Stimulated activated CD8-positive, alpha-beta memory T cell treated with anti-CD3 and anti-CD28 coated beads, Interleukin-2, amount 100 ng/mL, for 1 hour (primary cell): ENCODE measurements at regions not wholly inside any gene's neighbourhood (a gene's known extent, or its start where the extent isn't known, plus 50 kb on each side); places are given as distances from the start of the nearest gene placed in this dataset.
"Not testable (repeated sequence)": the region's sequence is repeated elsewhere in the genome, so short reads cannot be mapped to it uniquely, and the experiment has no call there.

Experiments
- DNase-seq, 2 donors: peaks; one replicate each; pipeline ENCODE4 v3.0.0-alpha.2; 2020; ENCODE audit warnings: low read depth in 2 of 2

DNA sequence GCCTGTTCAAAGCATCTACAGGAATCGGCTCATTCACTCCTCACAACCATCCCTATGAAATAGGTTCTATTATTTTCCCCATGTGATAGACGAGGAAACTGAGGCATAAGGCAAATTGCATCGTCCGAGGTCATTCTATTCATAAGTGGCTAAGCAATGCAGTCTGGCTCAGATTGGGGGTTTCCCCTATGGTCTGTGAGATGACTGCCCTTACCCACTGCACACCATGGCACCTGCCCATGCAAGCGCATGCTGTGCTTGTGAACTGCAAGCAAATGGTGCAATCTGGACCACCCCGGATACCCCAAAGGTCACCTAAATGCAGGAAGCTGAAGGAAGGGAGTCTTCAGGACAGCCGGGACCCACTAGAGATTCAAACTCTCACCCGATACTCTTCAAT lies 123.4 kb upstream of the SOD1 start:
- no peak for DNase-seq

DNA sequence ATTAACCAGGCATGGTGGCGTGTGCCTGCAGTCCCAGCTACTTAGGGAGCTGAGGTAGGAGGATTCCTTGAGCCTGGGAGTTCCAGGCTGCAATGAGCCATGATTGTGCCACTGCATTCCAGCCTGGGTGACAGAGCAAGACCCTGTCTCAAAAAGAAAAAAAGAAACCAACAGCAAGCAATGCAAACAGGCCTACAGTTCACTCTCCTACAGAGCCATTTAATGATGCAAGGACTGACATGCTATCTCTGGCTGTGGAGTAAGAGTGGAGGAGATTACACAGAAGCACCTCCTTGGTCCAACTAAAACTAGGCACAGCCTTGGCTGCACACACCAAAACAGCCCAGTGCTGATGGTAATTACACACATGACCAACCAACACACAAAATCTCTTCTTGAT lies 127.5 kb upstream of the SOD1 start:
- DNase-seq: no peak

DNA sequence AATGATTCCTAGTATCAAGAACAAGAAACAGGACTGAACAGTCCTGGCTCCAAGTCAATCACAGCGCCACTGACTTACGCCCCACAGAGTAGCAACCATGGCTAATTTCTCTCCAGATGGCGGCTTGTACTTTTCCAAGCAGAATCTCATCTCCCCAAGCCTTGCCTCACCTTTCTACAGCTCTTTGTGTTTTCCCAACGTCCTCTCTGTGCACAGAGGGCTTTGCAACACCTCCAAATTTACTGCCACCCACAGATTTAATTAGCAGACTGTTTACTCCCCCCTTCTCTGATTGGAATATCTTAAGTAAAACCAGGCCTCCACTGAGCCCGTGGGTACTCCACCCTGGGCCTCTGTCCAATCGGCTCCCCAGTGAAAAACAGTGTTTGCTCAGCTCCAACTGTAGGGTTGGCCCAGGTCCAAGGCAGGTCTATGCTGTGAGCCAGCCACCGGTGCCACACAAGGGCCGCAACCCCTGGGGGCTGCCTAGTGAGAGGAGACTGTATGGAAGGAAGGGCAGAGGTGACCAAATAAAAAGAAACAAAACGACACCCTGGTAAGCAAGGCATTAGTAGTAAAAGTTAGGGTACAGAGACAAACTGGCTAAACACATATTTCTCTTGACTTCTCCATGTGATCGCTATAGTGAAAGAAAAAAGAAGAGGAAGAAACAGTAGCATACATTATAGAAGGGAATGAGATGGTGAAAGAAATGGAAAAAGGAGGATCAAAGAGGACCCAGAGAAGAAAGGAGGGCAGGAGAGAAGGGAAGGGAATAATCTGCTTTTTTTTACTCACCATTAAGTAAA lies 128.4 kb upstream of the SOD1 start:
- no peak for DNase-seq

DNA sequence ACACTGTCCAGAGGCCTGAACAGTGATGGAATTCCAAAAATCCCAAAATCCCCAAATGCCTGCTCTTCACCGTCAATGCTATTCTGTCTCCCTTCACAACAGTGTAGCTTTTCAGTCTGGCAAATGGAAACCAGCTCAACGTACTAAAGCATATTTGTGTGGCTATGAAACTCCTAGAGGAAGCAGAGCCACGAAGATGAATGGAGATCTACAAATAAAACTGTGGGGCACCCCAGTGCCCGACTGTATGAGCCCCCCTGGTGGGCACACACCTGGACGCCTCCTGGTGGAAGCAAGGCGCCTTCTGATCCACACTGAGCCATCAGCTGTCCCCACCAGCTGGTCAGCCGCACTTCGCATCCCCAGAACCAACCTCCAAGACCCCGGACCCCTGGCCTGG lies 129.1 kb upstream of the SOD1 start:
- no peak for DNase-seq

DNA sequence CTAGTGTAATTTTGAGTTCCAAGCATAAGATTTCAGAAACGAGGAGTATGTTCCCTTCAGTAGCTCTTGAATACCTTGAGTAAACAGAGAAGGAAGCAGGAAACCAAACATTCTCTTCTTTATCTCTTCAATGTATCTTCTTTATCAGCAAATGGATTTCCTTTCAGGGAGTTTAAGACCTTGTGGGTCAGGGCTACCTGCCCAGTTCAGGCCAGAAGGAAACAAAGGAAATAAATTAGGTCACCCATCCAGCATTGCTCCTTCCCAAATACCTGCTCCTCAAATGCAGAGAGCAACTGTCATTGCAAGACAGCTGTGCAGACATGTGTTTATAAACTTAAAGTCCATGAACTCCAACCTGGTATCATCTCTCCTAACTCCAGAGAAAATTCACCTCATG lies 130.1 kb upstream of the SOD1 start:
- no peak for DNase-seq

DNA sequence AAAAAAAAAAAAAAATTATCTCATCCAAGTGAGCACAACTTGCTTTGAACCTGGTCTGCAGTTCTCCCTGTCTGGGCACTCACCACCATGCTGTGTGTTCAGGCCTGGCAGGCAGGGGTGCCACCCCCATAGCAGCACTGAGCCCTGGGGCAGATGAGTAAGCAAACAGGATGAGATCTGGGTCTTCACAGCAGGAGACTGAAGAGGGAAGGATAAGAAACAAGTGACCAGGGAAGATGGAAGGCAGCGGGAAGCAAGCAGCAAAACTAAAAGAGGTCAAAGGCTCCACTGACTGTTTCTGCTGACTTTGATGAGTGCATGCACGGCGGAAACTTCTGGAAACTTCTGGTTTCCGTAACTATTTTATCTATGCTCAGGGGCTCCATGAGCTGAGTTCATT lies 133.5 kb upstream of the SOD1 start:
- no peak for DNase-seq

DNA sequence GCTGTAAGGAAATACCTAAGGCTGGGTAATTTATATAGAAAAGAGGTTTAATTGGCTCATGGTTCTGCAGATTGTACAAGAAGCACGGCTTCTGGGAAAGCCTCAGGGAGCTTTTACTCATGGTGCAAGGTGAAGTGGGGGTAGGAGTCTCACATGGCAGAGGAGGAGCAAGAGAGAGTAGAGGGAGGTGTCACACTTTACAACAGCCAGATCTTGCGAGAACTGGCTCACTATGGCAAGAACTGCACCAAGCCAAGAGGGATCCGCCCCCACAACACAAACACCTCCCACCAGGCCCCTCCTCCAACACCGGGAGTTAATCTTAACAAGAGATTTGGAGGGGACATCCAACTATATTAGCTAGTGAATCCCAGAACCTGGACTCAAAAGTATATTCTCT lies 135.4 kb upstream of the SOD1 start:
- no peak for DNase-seq

DNA sequence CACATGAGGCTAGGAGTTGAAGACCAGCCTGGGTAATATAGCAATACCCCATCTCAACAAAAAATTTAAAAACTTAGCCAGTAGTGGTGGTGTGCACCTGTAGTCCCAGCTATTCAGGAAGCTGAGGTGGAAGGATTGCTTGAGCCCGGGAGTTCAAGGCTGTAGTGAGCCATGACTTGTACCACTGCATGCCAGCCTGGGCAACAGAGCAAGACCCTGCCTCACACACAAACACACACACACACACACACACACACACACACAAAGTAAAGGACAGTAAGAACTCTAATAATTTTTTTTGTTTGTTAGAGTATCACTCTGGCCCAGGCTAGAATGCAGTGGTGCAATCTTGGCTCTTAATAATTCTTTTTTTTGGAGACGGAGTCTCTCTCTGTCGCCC lies 138.0 kb upstream of the SOD1 start:
- DNase-seq: no peak

DNA sequence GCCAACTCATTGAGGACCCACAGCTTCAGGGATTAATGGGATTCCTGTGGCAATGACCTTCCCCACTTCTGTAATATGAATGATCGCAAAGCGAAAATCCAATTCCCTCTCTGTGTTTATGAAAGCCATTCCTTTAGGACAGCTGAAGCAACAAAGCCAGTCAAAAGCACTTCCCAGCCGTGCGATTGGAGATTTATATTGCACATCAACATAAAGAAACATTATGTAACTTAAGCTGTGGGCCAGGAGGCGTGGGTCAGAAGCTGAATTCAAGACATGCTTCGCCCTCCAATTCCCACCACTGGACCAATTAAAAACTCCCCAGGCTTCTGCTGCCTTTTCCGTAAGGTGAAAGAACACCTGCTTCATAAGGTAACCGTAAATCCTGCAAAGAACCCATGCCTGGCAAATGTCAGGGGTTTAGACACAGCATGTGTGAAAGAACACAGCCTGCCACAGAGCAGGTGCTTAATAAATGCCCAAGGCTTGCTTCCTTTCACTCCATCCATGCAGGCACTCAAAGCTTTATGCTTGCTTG lies 138.9 kb upstream of the SOD1 start:
- DNase-seq: no peak

DNA sequence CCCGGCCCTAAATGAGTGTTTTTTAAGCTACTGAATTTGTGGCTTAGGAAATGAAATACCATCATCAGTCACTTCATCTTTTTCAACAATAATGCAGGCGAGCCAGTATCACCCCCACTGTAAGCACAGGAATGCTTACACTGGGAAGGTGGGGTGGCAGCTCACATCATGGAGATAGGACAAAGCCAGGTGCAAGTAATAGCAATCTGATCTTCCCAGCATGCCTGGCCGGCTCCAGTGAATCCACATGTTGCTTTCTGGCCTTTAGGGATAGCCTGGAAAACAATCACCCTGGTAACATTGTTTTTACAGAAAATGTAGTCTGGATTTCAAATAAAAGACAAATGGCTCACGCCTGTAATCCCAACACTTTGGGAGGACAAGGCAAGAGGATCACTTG lies 140.9 kb upstream of the SOD1 start:
- DNase-seq: no peak

DNA sequence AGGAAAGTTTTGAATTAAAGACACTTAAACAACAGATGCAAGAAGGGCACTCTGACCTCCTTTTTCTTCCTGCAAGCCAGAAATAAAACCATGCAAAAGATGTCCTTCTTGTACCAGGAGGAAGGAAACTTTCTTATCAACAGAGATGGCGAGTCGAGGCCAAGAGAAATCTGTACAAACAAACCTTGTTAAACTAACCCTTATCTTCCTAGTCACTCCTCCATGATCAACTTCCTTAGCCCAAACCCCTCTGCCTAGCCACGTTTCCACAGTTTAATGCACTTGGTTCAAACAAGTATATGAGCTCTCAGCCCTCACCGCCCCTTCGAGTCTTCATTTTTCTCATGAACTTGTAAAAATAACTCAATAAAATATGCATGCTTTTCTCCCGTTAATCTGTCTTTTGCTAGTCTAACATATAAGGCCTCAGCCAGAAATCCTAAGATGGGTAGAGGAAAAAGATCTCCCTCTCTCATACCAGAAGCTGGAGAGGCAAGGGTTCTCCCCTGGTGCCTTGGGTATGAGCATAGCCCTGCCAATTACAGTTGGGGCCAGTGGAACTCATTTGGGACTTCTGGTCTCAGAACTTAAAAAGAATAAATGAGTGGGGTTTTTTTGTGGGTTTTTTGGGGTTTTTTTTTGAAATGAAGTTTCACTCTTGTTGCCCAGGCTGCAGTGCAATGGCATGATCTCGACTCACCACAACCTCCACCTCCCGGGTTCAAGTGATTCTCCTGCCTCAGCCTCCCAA lies 141.7 kb upstream of the SOD1 start:
- DNase-seq: no peak

DNA sequence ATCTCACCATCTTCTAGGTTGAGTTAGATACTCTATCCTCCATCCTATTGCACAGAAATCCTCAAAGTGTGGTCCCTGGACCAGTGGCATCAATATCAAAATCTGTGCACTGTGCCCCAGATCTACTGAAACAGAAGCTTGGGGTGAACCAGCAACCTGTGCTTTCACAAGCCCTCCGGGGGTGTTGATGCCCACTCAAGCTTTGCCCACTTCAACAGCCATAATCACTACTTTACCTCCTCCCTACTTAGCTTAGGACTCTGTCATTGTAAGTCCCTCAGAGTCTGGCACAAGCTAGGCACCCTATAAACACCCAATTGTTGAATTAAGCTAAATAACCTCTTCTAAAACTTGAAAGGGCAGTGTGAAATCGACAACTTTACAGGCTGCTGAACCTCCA lies 144.2 kb upstream of the SOD1 start:
- DNase-seq: no peak

DNA sequence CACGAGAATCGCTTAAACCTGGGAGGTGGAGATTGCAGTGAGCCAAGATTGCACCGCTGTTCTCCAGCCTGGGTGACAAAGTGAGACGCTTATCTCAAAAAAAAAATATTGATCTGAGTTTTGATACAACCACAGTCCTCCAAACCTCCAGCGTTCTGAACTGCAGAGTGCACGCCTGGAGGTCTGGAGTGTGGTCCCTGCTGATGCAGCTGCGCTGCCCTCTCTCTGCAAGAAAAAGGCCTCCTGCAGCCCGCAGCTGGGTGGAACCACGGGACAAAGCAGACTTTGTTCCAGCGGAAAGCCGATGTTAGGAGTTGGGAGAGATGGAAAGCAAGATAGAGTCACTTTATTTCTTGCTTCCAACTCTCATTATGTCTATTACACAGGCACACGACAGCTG lies 144.9 kb upstream of the SOD1 start:
- no peak for DNase-seq

DNA sequence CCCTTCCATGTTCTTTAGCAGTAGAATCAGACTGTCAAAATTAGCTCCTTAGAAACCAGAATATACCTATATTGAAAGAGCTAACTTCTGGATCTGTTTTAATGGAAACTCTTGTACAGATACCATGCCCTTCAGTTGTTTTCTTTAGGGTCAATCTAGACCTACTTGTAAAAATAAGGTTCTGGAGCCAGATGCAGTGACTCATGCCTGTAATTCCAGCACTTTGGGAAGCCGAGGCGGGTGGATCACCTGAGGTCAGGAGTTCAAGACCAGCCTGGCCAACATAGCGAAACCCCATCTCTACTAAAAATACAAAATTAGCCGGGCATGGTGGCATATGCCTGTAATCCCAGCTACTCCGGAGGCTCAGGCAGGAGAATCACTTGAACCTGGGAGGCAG lies 146.0 kb upstream of the SOD1 start:
- not testable (repeated sequence) for DNase-seq

DNA sequence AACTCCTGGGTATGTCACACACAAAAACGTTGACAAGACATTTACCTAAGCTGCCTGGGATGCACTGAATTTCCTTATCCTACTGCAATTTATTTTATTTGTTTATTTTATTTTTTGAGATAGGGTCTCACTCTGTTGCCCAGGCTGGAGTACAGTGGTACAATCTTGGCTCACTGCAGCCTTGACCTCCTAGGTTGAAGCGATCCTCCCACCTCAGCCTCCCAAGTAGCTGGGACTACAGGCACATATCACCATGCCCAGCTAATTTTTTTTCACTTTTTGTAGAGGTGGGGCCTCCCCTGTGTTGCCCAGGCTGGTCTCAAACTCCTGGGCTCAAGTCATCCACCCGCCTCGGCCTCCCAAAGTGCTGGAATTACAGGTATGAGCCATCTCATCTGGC lies 147.5 kb upstream of the SOD1 start:
- not testable (repeated sequence) for DNase-seq

DNA sequence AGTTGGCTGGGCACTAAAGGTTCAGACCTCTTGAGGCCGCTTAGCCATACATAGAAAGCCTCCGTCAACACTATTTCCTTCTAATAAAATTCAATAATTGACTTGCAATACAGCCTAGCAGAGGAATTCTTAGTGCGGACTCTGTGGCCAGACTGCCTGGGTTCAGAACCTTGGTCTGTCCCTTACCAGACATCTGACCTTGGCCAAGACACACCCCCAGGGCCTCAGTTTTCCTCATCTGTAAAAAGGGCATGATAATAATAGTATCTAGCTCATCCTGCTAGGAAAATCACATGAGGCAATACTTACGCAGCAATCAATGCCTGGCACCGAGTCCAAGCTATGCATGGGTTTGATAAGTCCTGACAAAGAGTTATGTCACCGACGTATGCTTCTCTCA lies 148.2 kb upstream of the SOD1 start:
- no peak for DNase-seq

DNA sequence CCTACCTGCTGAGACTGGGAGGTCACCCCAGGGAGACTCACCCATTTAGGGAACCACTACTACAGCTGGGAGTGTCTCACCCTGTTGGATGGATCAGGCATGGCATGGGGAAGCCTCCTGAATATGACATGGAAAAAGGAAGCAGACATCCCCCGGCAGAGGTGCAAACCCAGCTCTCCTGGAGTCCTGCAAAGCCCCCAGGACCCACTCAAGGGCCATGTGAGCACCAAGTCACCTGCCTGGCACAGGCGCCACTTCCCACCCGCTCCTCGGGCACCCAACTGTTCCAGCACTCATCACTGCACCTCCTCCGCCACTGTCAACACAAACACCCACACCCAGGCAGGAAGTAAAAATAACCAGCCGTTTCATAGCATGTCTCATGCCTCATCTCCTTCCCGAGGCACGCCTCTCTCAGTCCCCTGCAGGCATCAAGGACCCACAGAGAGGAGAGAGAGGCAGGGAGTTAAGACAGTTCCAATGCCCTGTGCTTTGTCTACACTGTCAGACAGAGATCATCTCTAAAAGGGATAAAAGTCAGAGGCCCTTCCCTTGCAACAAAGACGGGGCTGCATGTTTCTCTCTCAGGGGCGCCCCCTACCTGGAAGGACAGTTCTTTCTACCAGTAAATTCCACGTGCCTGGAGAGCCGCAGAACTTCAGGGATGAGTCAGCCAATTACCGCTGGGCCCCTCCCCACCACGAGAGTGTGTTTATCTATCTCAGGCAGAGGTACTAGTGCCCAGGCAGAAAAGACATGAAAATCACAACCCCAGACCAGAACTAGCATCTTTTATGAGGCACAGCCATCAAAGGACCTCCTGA lies 150.1 kb upstream of the SOD1 start:
- DNase-seq: peak; percentile 38 to 51

DNA sequence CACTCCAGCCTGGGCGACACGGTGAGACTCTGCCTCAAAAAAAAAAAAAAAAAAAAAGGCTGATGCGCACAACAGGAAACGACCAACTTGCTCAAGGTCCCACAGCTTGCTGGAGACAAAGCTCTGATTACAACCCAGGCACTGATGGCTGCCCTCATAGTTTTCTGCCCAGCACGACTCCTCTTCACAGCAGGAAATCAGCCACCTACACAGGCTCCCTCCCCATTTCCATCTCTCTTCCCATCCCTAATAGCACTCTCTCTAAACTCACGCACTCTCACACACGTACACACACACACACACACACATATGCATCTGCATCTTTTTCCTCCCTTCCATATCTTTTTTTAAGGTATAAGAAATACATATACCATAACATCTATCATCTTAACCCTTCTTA lies 153.5 kb upstream of the SOD1 start:
- no peak for DNase-seq

DNA sequence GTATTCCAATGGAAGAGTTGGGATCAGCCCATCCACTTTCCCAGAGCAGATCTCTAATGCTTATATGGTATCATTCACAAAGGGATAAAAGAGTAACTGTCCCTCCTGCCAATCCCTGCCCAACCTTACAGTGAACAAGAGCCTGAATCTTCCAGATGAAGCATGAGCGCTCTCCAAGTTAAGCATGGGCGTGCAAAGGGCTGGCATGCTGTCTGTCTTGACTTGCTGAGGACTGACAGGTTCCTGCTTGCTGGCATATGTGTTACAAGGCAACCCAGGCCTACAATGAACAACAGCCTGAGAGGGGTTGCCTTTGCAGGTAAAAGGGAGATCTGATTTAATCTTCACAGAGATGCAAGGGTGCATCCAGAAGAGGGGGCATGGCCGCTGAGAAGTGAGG lies 155.6 kb upstream of the SOD1 start:
- no peak for DNase-seq

DNA sequence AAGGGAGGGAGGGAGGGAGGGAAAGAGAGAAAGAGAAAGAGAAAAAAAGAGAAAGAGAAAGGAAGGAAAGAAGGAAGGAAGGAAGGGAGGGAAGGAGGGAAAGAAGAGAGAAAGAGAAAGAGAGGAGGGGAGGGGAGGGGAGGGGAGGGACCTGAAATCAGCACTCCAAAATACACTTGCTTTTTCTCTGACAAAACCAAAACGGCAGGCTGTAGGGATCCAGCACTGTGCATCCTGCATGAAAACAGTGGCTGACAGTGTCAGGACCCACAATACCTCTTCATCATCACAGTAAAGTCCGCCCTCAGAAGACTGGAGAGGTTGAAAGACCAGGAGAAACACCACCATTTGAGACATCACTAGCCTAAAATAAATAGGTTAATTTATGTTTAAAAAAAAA lies 156.0 kb upstream of the SOD1 start:
- no peak for DNase-seq

DNA sequence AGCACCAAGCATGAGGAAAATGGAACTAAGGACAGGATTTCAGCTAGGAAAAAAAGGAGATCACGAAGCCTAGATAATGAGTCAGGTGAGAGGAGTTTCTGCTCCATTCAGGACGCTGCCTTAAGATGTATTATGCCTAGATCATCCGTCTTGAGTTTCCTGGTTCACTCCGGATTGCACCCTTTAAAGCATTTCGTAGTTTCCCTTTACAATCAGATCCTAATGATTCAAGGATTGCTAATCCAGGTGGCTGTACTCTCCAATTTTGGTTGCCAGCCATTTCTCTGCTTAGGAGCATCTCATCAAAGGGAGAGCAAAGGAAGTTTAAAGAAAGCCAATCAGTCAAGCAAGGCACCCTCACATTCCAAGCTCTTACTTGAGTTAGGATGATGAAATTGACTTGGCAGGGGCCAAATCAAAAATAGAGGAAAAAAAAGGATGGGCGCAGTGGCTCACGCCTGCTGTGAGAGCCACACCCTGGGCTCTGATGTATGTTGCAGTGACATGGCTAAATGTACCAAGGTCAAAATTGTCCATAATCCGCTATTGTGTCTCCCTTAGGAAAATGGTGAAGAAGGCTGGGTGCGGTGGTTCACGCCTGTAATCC lies 156.9 kb upstream of the SOD1 start:
- no peak for DNase-seq

DNA sequence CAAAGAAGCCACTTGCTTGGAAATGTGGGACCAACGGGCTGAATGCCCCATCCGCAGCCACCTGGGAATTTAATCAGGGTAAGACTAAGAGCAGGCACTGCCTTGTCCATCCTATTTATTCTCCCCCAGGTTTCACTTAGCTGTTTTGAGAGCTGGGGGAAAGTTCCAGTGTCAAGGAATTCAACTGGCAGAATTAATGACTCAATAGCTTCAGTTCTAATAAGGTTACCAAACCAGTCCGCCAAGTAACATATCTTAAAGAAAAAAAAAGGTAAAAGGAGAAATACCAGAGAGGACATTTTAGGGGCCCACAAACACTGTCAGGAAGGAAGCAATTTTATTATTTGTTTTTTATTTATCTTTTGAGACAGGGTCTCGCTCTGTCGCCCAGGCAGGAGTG lies 157.6 kb upstream of the SOD1 start:
- DNase-seq: no peak
